Thoracic aorta (tissue), 2 donors: ENCODE measurements at regions not wholly inside any gene's neighbourhood (a gene's known extent, or its start where the extent isn't known, plus 50 kb on each side); places are given as distances from the start of the nearest gene placed in this dataset.

Source experiments
- ATAC-seq: fragments of 150-250 bp; one replicate; pipeline ENCODE4 v1.8.0; 2017; ENCODE audit warnings: low read depth; ENCODE audit not compliant: insufficient number of reproducible peaks, low FRiP score
- DNase-seq: peaks from one replicate; pipeline ENCODE4 v3.0.0-alpha.2; 2020; ENCODE audit warnings: low spot score
- H3K27ac ChIP-seq, 2 donors: fragments of 200-600 bp; sonication (generic); 1 replicate in 1 of 2; 2 replicates in 1 of 2; pipeline ENCODE4 v1.5.1; 2016; ENCODE audit warnings: mild to moderate bottlenecking in 2 of 2, moderate library complexity in 2 of 2
- H3K27me3 ChIP-seq: fragments of 200-600 bp; sonication (generic); replicated peaks from 2 replicates; pipeline ENCODE4 v1.6.0; 2016; ENCODE audit warnings: mild to moderate bottlenecking; ENCODE audit not compliant: insufficient read depth
- H3K36me3 ChIP-seq: fragments of 200-600 bp; sonication (generic); one replicate; pipeline ENCODE4 v1.5.1; 2016
- H3K4me1 ChIP-seq, 2 donors: fragments of 200-600 bp; sonication (generic); 1 replicate in 1 of 2; 2 replicates in 1 of 2; pipeline versions ENCODE4 v1.5.1 to v1.6.0; 2016; ENCODE audit warnings: low read depth in 2 of 2, mild to moderate bottlenecking in 1 of 2; ENCODE audit not compliant: control insufficient read depth in 1 of 2
- H3K4me3 ChIP-seq: fragments of 200-600 bp; sonication (generic); 2 replicates; pipeline ENCODE4 v1.5.1; 2016; ENCODE audit warnings: mild to moderate bottlenecking
- H3K9me3 ChIP-seq: fragments of 200-600 bp; sonication (generic); 2 replicates; pipeline ENCODE4 v1.5.1; 2016
- TF ChIP-seq, protein P1 (sequence below): fragments of 200-600 bp; sonication (generic); IDR thresholded peaks from one replicate; pipeline ENCODE4 v1.5.1; 2019; ENCODE audit warnings: antibody characterized with exemption

DNA sequence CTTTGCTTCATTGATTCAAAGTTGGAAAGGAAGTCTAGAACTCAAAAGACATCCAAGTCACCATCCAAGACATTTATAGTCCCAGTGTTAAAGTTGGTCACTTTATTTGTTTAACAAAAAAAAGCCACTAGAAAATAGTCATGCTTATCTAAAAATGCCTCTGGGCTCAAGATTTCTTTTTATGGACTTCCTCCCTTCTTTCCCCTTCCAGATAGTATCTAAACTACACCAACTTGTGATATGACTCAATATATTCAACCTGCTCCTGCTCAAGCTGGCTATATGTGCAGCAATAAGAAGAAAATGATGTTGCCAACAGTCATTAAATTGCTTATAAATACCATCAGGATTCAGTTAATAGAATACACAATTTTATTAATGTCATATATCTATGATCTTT lies 1177.1 kb downstream of the FLRT2 start:
- Histone ChIP-seq H3K27ac (no peak overlapping the region), H3K36me3 (no peaks in the 10 kb centered on the region), H3K4me1 (no peaks in the 10 kb centered on the region), H3K9me3 (no peaks in the 10 kb centered on the region), H3K27me3 (no peaks in the 10 kb centered on the region), H3K4me3 (no peak overlapping the region)
- ATAC-seq (no peak), DNase-seq (no peak)
- TF ChIP-seq, protein P1, sequence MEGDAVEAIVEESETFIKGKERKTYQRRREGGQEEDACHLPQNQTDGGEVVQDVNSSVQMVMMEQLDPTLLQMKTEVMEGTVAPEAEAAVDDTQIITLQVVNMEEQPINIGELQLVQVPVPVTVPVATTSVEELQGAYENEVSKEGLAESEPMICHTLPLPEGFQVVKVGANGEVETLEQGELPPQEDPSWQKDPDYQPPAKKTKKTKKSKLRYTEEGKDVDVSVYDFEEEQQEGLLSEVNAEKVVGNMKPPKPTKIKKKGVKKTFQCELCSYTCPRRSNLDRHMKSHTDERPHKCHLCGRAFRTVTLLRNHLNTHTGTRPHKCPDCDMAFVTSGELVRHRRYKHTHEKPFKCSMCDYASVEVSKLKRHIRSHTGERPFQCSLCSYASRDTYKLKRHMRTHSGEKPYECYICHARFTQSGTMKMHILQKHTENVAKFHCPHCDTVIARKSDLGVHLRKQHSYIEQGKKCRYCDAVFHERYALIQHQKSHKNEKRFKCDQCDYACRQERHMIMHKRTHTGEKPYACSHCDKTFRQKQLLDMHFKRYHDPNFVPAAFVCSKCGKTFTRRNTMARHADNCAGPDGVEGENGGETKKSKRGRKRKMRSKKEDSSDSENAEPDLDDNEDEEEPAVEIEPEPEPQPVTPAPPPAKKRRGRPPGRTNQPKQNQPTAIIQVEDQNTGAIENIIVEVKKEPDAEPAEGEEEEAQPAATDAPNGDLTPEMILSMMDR: no peak

- Histone ChIP-seq H3K4me3 (no peak overlapping the region), H3K9me3 (no peaks in the 10 kb centered on the region), H3K27ac (no peak overlapping the region), H3K27me3 (no peaks in the 10 kb centered on the region), H3K4me1 (no peaks in the 10 kb centered on the region), H3K36me3 (no peaks in the 10 kb centered on the region)
- DNase-seq (no peak), ATAC-seq (no peak)
- TF ChIP-seq, protein P1: no peak
Observed at GRCh38 chr14:86683561-86683960, 1153.6 kb downstream of the FLRT2 start.

GRCh38 chr14:86675059-86675458 lies 1145.1 kb downstream of the FLRT2 start:
- H3K27me3 ChIP-seq: no peaks in the 10 kb centered on the region
- H3K27ac ChIP-seq: no peak overlapping the region
- ATAC-seq: no peak
- no peak overlapping the region for H3K4me3 ChIP-seq
- H3K36me3 ChIP-seq: no peaks in the 10 kb centered on the region
- DNase-seq: no peak
- TF ChIP-seq, protein P1: no peak
- H3K9me3 ChIP-seq: no peaks in the 10 kb centered on the region
- no peaks in the 10 kb centered on the region for H3K4me1 ChIP-seq

- no peaks in the 10 kb centered on the region for H3K27me3 ChIP-seq
- no peak overlapping the region for H3K27ac ChIP-seq
- ATAC-seq: no peak
- no peaks in the 10 kb centered on the region for H3K4me1 ChIP-seq
- no peak overlapping the region for H3K4me3 ChIP-seq
- TF ChIP-seq, protein P1: no peak
- H3K9me3 ChIP-seq: no peaks in the 10 kb centered on the region
- H3K36me3 ChIP-seq: no peaks in the 10 kb centered on the region
- DNase-seq: no peak
Observed at GRCh38 chr14:86673523-86673969, 1143.6 kb downstream of the FLRT2 start.

GRCh38 chr14:86672080-86672479 lies 1142.1 kb downstream of the FLRT2 start:
- no peaks in the 10 kb centered on the region for H3K36me3 ChIP-seq
- no peak overlapping the region for H3K4me3 ChIP-seq
- no peaks in the 10 kb centered on the region for H3K27me3 ChIP-seq
- H3K27ac ChIP-seq: no peak overlapping the region
- no peaks in the 10 kb centered on the region for H3K9me3 ChIP-seq
- ATAC-seq (no peak), DNase-seq (no peak)
- H3K4me1 ChIP-seq: no peaks in the 10 kb centered on the region
- TF ChIP-seq, protein P1: no peak
